ENCODE measurements at regions not wholly inside any gene's neighbourhood (a gene's known extent, or its start where the extent isn't known, plus 50 kb on each side); places are given as distances from the start of the nearest gene placed in this dataset.

DNA sequence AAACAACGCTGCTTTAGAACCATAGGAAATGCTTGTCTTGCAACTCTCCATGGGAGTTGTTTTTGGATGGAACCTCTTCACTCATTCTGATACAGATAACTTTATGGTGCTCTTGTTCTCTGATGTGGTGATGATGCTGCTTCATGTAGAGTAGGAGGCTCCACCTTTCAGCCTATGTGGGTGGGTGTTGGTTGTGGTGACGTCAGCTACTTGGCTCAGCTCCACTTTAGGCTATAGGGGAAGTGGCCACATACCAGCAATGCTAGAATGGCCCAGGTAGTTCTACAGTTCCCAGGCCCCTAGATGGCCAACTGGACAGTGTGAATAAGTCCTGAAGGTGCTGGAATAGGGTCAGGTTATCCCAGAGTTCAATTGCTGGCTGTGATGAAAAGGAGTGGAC is 192.1 kb downstream of the TBX22 start:
- ATAC-seq = no peak
- Histone ChIP-seq H3K9me3 (no peaks in the 10 kb centered on the region), H3K27ac (no peak overlapping the region), H3K27me3 (no peaks in the 10 kb centered on the region), H3K4me3 (no peak overlapping the region), H3K4me1 (no peaks in the 10 kb centered on the region), H3K36me3 (no peaks in the 10 kb centered on the region)
- no peak for TF ChIP-seq POLR2A (IDR thresholded peaks at IDR 0.05)
- TF ChIP-seq, protein P1, sequence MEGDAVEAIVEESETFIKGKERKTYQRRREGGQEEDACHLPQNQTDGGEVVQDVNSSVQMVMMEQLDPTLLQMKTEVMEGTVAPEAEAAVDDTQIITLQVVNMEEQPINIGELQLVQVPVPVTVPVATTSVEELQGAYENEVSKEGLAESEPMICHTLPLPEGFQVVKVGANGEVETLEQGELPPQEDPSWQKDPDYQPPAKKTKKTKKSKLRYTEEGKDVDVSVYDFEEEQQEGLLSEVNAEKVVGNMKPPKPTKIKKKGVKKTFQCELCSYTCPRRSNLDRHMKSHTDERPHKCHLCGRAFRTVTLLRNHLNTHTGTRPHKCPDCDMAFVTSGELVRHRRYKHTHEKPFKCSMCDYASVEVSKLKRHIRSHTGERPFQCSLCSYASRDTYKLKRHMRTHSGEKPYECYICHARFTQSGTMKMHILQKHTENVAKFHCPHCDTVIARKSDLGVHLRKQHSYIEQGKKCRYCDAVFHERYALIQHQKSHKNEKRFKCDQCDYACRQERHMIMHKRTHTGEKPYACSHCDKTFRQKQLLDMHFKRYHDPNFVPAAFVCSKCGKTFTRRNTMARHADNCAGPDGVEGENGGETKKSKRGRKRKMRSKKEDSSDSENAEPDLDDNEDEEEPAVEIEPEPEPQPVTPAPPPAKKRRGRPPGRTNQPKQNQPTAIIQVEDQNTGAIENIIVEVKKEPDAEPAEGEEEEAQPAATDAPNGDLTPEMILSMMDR (IDR thresholded peaks at IDR 0.05) = no peak
- 51 to 72% (median 61%) methylated on average over 2 of the region's 2 CpGs for WGBS, 4 donors
- DNase-seq = no peak
- intact Hi-C loops (cut with DNase I) = no loop called here

DNA sequence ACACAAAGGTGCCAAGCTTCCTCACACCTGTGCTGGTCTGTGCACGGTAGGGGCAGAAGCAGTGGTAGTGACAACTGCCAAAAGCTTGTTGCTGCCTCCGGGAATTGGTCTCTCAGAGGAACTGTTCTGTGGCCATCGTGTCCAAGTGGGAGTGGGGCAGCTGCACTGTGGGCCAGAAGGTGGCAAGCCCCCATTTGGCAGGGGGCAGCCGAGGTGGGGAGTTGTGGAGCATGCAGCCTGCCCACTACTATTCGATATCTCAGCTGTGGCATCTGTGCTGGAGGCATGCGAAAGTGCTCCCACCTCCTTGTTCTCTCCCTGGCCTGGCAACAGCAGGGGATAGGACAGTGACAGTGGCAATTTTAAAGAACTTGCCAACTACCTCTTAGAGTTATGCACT is 192.8 kb downstream of the TBX22 start:
- TF ChIP-seq, protein P1 (IDR thresholded peaks at IDR 0.05) = no peak
- no peak for TF ChIP-seq POLR2A (IDR thresholded peaks at IDR 0.05)
- Histone ChIP-seq H3K4me1 (no peaks in the 10 kb centered on the region), H3K4me3 (no peak overlapping the region), H3K9me3 (no peaks in the 10 kb centered on the region), H3K36me3 (no peaks in the 10 kb centered on the region), H3K27ac (no peak overlapping the region), H3K27me3 (no peaks in the 10 kb centered on the region)
- intact Hi-C loops (cut with DNase I) = no loop called here
- DNase-seq (peak in 1 of 5 donors; percentile 15), ATAC-seq (no peak)
- WGBS, 4 donors = 76 to 83% (median 82%) methylated on average over 4 to 6 of the region's 6 CpGs

DNA sequence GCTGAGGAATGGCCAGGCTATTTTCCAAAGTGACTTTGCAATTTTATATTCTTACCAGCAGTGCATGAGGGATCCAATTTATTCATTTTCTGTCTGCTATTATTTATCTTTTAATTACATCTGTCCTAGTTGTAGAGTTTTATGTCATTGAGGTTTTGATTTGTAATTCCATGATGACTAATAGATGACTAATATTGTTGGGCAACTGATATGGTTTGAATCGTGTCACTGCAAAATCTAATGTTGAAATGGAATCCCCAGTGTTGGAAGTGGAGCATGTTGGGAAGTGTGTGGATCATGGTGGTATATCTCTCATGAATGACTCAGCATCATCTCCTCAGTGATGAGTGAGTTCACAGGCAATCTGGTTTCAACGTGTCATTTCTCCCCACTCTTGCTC is 201.5 kb downstream of the TBX22 start:
- no peaks in the 10 kb centered on the region for H3K27me3 ChIP-seq
- peaks cover 0 to 23% (median under 1%) of the 10 kb centered on the region in 12 donors for H3K9me3 ChIP-seq
- 61 to 72% (median 65%) methylated on average over 2 of the region's 2 CpGs for WGBS, 4 donors
- no peaks in the 10 kb centered on the region for H3K4me1 ChIP-seq
- ATAC-seq (no peak), DNase-seq (no peak)
- no peak overlapping the region for H3K27ac ChIP-seq
- TF ChIP-seq, protein P1 (IDR thresholded peaks at IDR 0.05) = no peak
- TF ChIP-seq POLR2A (IDR thresholded peaks at IDR 0.05) = no peak
- H3K4me3 ChIP-seq = no peak overlapping the region
- intact Hi-C loops (cut with DNase I) = no loop called here
- no peaks in the 10 kb centered on the region for H3K36me3 ChIP-seq

DNA sequence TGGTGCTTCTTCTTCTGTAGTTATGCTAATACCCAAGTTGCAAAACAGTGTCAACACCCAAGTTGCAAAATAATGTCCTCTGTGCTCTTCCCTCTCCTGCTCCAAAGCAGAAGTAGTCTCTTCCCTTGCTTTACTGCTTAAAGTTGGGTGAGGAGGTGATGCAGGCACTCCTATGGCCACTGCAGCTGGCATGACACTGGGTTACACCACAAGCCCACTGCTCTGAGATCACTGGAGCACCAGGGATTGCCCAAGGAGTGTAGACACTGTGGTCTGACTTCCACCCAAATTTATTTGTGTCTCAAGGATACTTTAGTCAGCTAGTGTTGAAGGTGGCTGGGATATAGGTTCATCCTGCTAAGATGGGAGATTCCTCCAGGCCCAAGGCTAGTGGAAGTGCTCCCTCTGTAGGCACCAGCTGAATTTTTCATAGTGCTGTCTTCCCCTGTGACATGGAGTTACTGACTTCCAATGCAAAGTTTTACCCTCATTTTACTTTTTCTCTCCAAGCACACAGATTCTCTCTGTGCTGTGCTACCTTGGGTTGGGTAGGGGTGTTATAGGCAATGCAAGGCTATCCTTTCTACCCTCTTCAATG is 196.2 kb upstream of the TENT5D start:
- intact Hi-C loops (cut with DNase I) = no loop called here
- Histone ChIP-seq H3K27ac (no peak overlapping the region), H3K4me3 (no peak overlapping the region), H3K36me3 (no peaks in the 10 kb centered on the region), H3K27me3 (no peaks in the 10 kb centered on the region), H3K9me3 (peaks cover 0 to 5% (median 0%) of the 10 kb centered on the region in 12 donors), H3K4me1 (no peaks in the 10 kb centered on the region)
- no peak for ATAC-seq
- DNase-seq = no peak
- TF ChIP-seq, protein P1 (IDR thresholded peaks at IDR 0.05) = no peak
- no peak for TF ChIP-seq POLR2A (IDR thresholded peaks at IDR 0.05)
